PC-9 (cell line): ENCODE measurements at regions not wholly inside any gene's neighbourhood (a gene's known extent, or its start where the extent isn't known, plus 50 kb on each side); places are given as distances from the start of the nearest gene placed in this dataset.
A peak's percentile ranks its signal among the peaks of the same experiment; 100 is the strongest.

Experiments used
- BruUV-seq: library from RNA; stranded (reverse); fragments of 400-500 nt; replicated peaks from 2 replicates; lab custom pipeline; 2021; lab: Mats Ljungman, UMichigan
- CTCF ChIA-PET: fragments of 300-600 bp; sonication (Branson Sonifier 250); formaldehyde crosslinking; loops from one replicate; lab custom pipeline; 2022; ENCODE audit warnings: antibody characterized with exemption; lab: Charles Lee
- POLR2A ChIA-PET: fragments of 300-600 bp; sonication (Branson Sonifier 250); formaldehyde crosslinking; loops from one replicate; lab custom pipeline; 2022; ENCODE audit warnings: antibody characterized with exemption; ENCODE audit not compliant: unreplicated experiment; lab: Charles Lee
- DNase-seq, 2 experiments: peaks; one replicate each; pipeline versions ENCODE4 v3.0.0 to v3.0.0-alpha.2; 2015 to 2022; ENCODE audit warnings: mixed read lengths in 1 of 2
- H2AFZ ChIP-seq: fragments of 200-600 bp; sonication (generic); 2 replicates; pipeline ENCODE4 v1.8.1; 2017; ENCODE audit warnings: antibody characterized with exemption
- H3F3A ChIP-seq: fragments of 200-600 bp; sonication (generic); 2 replicates; pipeline ENCODE4 v1.8.1; 2017; ENCODE audit warnings: antibody characterized with exemption, mild to moderate bottlenecking, low read depth; ENCODE audit not compliant: insufficient read depth
- H3K27ac ChIP-seq: fragments of 200-600 bp; sonication (generic); 2 replicates; pipeline ENCODE4 v1.6.1; 2016; ENCODE audit warnings: mixed run types
- H3K27me3 ChIP-seq: fragments of 200-600 bp; sonication (generic); 2 replicates; pipeline ENCODE4 v1.6.1; 2016; ENCODE audit warnings: low read depth, mixed run types; ENCODE audit not compliant: insufficient read depth
- H3K36me3 ChIP-seq: fragments of 200-600 bp; sonication (generic); 2 replicates; pipeline ENCODE4 v1.6.1; 2016; ENCODE audit warnings: low read depth, mixed run types
- H3K4me1 ChIP-seq: fragments of 200-600 bp; sonication (generic); replicated peaks from 2 replicates; pipeline ENCODE4 v1.6.1; 2016; ENCODE audit warnings: mixed run types; ENCODE audit not compliant: insufficient read depth
- H3K4me2 ChIP-seq: fragments of 200-600 bp; sonication (generic); 2 replicates; pipeline ENCODE4 v1.6.1; 2017; ENCODE audit warnings: mixed run types
- H3K4me3 ChIP-seq: fragments of 200-600 bp; sonication (generic); 2 replicates; pipeline ENCODE4 v1.6.1; 2016; ENCODE audit warnings: mixed run types
- H3K79me2 ChIP-seq: fragments of 200-600 bp; sonication (generic); 2 replicates; pipeline ENCODE4 v1.6.1; 2017; ENCODE audit warnings: low read depth, mixed run types
- H3K9me2 ChIP-seq: fragments of 200-600 bp; sonication (generic); 2 replicates; pipeline ENCODE4 v1.8.1; 2017; ENCODE audit warnings: mild to moderate bottlenecking; ENCODE audit not compliant: insufficient read depth
- H3K9me3 ChIP-seq: fragments of 200-600 bp; sonication (generic); 2 replicates; pipeline ENCODE4 v1.8.1; 2016; ENCODE audit warnings: low read depth; ENCODE audit not compliant: insufficient read depth
- H4K20me1 ChIP-seq: fragments of 200-600 bp; sonication (generic); 2 replicates; pipeline ENCODE4 v1.8.1; 2017; ENCODE audit not compliant: insufficient read depth
- CTCF ChIP-seq: fragments of 200-600 bp; sonication (generic); conservative IDR thresholded peaks from 2 replicates; pipeline ENCODE4 v1.6.1; 2017; ENCODE audit warnings: mixed run types, antibody characterized with exemption, mild to moderate bottlenecking, moderate library complexity
- EZH2 ChIP-seq: fragments of 200-600 bp; sonication (generic); IDR thresholded peaks from 2 replicates; pipeline ENCODE4 v1.8.0; 2017; ENCODE audit warnings: antibody characterized with exemption, low read depth
- intact Hi-C: fragments of 100-400 bp; cut with micrococcal nuclease; formaldehyde crosslinking; loops from one replicate; pipeline ENCODE4 v1.10.0; 2022; ENCODE audit not compliant: unreplicated experiment

- Histone ChIP-seq H3K36me3 (no peaks in the 10 kb centered on the region), H4K20me1 (no peaks in the 10 kb centered on the region), H3F3A (peaks cover 23% of the 10 kb centered on the region), H3K27me3 (no peaks in the 10 kb centered on the region), H3K4me3 (no peak overlapping the region; the same call in 1 of the 2 replicates), H3K9me2 (no peaks in the 10 kb centered on the region), H3K9me3 (no peaks in the 10 kb centered on the region), H2AFZ (no peak overlapping the region), H3K27ac (peak overlapping the region; percentile 87), H3K4me2 (peak overlapping the region; percentile 68), H3K79me2 (peaks cover 11% of the 10 kb centered on the region; the same call in 1 of the 2 replicates), H3K4me1 (peaks cover 69% of the 10 kb centered on the region)
- DNase-seq: peak; percentile 64 to 98
- POLR2A ChIA-PET: interaction anchor here (0.6 to 0.7 kb wide), 5 partner anchors 17 to 147 kb away, joined by 3 to 9 read pairs (median 4); no protein-coding TSS in a partner anchor
- intact Hi-C loops: loop anchor here (2.0 to 5.0 kb wide), 3 partner anchors 120 to 376 kb away; partner anchors contain the start of genes EIF2A, PFN2 and SERP1
- CTCF ChIA-PET: interaction anchor here (0.8 to 1.6 kb wide), 5 partner anchors 34 to 147 kb away, joined by 3 to 6 read pairs (median 3); no protein-coding TSS in a partner anchor
- no TSS peak for BruUV-seq
- TF ChIP-seq CTCF (no peak), EZH2 (no peak)
Measured at GRCh38 chr3:150348500-150348899, 59.6 kb upstream of the TSC22D2 start.

- Histone ChIP-seq H3K4me2 (peak overlapping the region; percentile 68), H3K36me3 (no peaks in the 10 kb centered on the region), H3K27me3 (no peaks in the 10 kb centered on the region), H3K4me1 (peaks cover 78% of the 10 kb centered on the region), H3K4me3 (peak overlapping the region; percentile 38; the same call in 1 of the 2 replicates), H3K27ac (peak overlapping the region; percentile 87), H4K20me1 (no peaks in the 10 kb centered on the region), H2AFZ (0 out of 2 replicates have a peak overlapping the region, but pooled peaks have one; percentile 46), H3K9me2 (no peaks in the 10 kb centered on the region), H3K79me2 (peaks cover 11% of the 10 kb centered on the region; the same call in 1 of the 2 replicates), H3F3A (peaks cover 23% of the 10 kb centered on the region), H3K9me3 (no peaks in the 10 kb centered on the region; the same call in 1 of the 2 replicates)
- no TSS peak for BruUV-seq
- ChIA-PET CTCF (interaction anchor here (0.6 to 1.0 kb wide), 3 partner anchors 60 to 572 kb away, joined by 3 read pairs; no protein-coding TSS in a partner anchor), POLR2A (interaction anchor here (1.0 kb wide), 1 partner anchor 24 kb away, joined by 4 read pairs; no protein-coding TSS in a partner anchor)
- intact Hi-C loops: loop anchor here (5.0 kb wide), 2 partner anchors 200 to 375 kb away; partner anchors contain the start of genes EIF2A, PFN2 and SERP1
- TF ChIP-seq EZH2 (no peak), CTCF (no peak)
- DNase-seq: peak; percentile 33 to 76
Measured at GRCh38 chr3:150346981-150347863, 60.9 kb upstream of the TSC22D2 start.

- DNase-seq: no peak
- POLR2A ChIA-PET: interaction anchor here (1.0 kb wide), 1 partner anchor 25 kb away, joined by 4 read pairs; no protein-coding TSS in a partner anchor
- no peaks in the 10 kb centered on the region for H3K36me3 ChIP-seq
- no peak overlapping the region for H3K4me3 ChIP-seq
- H3K27ac ChIP-seq: peak overlapping the region; percentile 87
- H4K20me1 ChIP-seq: no peaks in the 10 kb centered on the region
- peak overlapping the region; percentile 68 for H3K4me2 ChIP-seq
- H3K9me2 ChIP-seq: no peaks in the 10 kb centered on the region
- H3K4me1 ChIP-seq: peaks cover 78% of the 10 kb centered on the region
- no peak overlapping the region for H2AFZ ChIP-seq
- CTCF ChIA-PET: interaction anchor here (0.6 to 0.7 kb wide), 2 partner anchors 32 to 572 kb away, joined by 3 read pairs; no protein-coding TSS in a partner anchor
- intact Hi-C loops: loop anchor here (5.0 kb wide), 2 partner anchors 201 to 374 kb away; partner anchors contain the start of genes EIF2A, PFN2 and SERP1
- H3K79me2 ChIP-seq: peaks cover 11% of the 10 kb centered on the region; the same call in 1 of the 2 replicates
- TF ChIP-seq EZH2: no peak
- no peak for TF ChIP-seq CTCF
- H3K9me3 ChIP-seq: no peaks in the 10 kb centered on the region; the same call in 1 of the 2 replicates
- no TSS peak for BruUV-seq
- peaks cover 23% of the 10 kb centered on the region for H3F3A ChIP-seq
- H3K27me3 ChIP-seq: no peaks in the 10 kb centered on the region
Measured at GRCh38 chr3:150346266-150346665, 61.8 kb upstream of the TSC22D2 start.
